Upper lobe of right lung (tissue), 1 donor: ENCODE measurements at regions not wholly inside any gene's neighbourhood (a gene's known extent, or its start where the extent isn't known, plus 50 kb on each side); places are given as distances from the start of the nearest gene placed in this dataset.

Experiments used
- ATAC-seq: fragments of 200-7000 bp; cut with Tn5 transposase; one replicate; pipeline ENCODE4 v1.9.1; 2020; ENCODE audit warnings: mild to moderate bottlenecking, moderate library complexity
- DNase-seq: peaks from one replicate; pipeline ENCODE4 v3.0.0-alpha.2; 2020
- H3K27ac ChIP-seq: fragments of 200-600 bp; one replicate; pipeline ENCODE4 v1.8.0; 2022
- H3K27me3 ChIP-seq: fragments of 200-600 bp; one replicate; pipeline ENCODE4 v1.8.0; 2022; ENCODE audit warnings: mild to moderate bottlenecking
- H3K36me3 ChIP-seq: fragments of 200-600 bp; one replicate; pipeline ENCODE4 v1.8.0; 2022
- H3K4me1 ChIP-seq: fragments of 200-600 bp; one replicate; pipeline ENCODE4 v1.8.0; 2022
- H3K4me3 ChIP-seq: fragments of 200-600 bp; one replicate; pipeline ENCODE4 v1.8.0; 2022; ENCODE audit warnings: mild to moderate bottlenecking
- H3K9me3 ChIP-seq: fragments of 200-600 bp; one replicate; pipeline ENCODE4 v1.8.0; 2022
- intact Hi-C: fragments of 100-400 bp; cut with DNase I; formaldehyde crosslinking; loops from one replicate; pipeline ENCODE4 v1.11.0; 2022
- TF ChIP-seq, protein P1 (sequence below): fragments of 200-600 bp; IDR thresholded peaks from one replicate; pipeline ENCODE4 v1.8.0; 2022; ENCODE audit warnings: antibody characterized with exemption
- donor health status: DM: no; HTN: yes; CAD: no; lungs with severe emphysema.

GRCh38 chr3:53975382-53975781 is 83.7 kb upstream of the SELENOK start:
- ATAC-seq (no peak), DNase-seq (no peak)
- TF ChIP-seq, protein P1, sequence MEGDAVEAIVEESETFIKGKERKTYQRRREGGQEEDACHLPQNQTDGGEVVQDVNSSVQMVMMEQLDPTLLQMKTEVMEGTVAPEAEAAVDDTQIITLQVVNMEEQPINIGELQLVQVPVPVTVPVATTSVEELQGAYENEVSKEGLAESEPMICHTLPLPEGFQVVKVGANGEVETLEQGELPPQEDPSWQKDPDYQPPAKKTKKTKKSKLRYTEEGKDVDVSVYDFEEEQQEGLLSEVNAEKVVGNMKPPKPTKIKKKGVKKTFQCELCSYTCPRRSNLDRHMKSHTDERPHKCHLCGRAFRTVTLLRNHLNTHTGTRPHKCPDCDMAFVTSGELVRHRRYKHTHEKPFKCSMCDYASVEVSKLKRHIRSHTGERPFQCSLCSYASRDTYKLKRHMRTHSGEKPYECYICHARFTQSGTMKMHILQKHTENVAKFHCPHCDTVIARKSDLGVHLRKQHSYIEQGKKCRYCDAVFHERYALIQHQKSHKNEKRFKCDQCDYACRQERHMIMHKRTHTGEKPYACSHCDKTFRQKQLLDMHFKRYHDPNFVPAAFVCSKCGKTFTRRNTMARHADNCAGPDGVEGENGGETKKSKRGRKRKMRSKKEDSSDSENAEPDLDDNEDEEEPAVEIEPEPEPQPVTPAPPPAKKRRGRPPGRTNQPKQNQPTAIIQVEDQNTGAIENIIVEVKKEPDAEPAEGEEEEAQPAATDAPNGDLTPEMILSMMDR: no peak
- Histone ChIP-seq H3K4me1 (no peaks in the 10 kb centered on the region), H3K27me3 (no peaks in the 10 kb centered on the region), H3K36me3 (no peaks in the 10 kb centered on the region), H3K27ac (no peak overlapping the region), H3K4me3 (no peak overlapping the region), H3K9me3 (no peaks in the 10 kb centered on the region)
- intact Hi-C loops: no loop called here

GRCh38 chr3:53974324-53974723 is 82.7 kb upstream of the SELENOK start:
- DNase-seq: no peak
- intact Hi-C loops: no loop called here
- H3K4me3 ChIP-seq: no peak overlapping the region
- ATAC-seq: no peak
- H3K27me3 ChIP-seq: no peaks in the 10 kb centered on the region
- H3K36me3 ChIP-seq: no peaks in the 10 kb centered on the region
- H3K4me1 ChIP-seq: no peaks in the 10 kb centered on the region
- no peak overlapping the region for H3K27ac ChIP-seq
- TF ChIP-seq, protein P1: no peak
- H3K9me3 ChIP-seq: no peaks in the 10 kb centered on the region

DNA sequence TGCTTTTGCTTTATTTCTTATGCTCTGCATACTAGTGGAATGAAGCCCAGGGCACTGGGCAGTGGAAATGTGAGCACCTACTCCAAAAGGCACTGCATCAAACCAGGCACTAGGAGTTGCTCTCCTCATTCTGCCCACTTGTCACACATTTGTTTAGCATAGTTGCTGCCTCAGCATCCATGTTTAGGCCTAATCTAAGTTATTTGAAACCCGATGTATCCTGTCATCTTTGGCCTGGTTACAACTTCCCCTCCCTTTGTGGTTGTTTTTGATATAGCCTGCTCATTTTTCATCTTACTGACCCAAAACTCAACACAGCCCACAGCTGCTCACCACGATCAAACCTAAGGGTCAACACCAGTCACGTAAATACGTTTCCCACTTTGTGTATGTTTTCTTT is 82.2 kb upstream of the SELENOK start:
- ATAC-seq: no peak

GRCh38 chr3:53970661-53971060 is 79.0 kb upstream of the SELENOK start:
- Histone ChIP-seq H3K9me3 (peaks cover 3% of the 10 kb centered on the region), H3K4me3 (no peak overlapping the region), H3K27ac (no peak overlapping the region), H3K27me3 (no peaks in the 10 kb centered on the region), H3K4me1 (no peaks in the 10 kb centered on the region), H3K36me3 (no peaks in the 10 kb centered on the region)
- intact Hi-C loops: no loop called here
- ATAC-seq: peak; percentile 27
- TF ChIP-seq, protein P1: no peak
- DNase-seq: no peak

More for the DNA sequence above, 82.2 kb upstream of the SELENOK start:
- DNase-seq: no peak
- Histone ChIP-seq H3K27ac (no peak overlapping the region), H3K27me3 (no peaks in the 10 kb centered on the region), H3K4me3 (no peak overlapping the region), H3K9me3 (no peaks in the 10 kb centered on the region), H3K36me3 (no peaks in the 10 kb centered on the region), H3K4me1 (no peaks in the 10 kb centered on the region)
- intact Hi-C loops: no loop called here
- TF ChIP-seq, protein P1: no peak

- no peak for DNase-seq
- no peaks in the 10 kb centered on the region for H3K27me3 ChIP-seq
- TF ChIP-seq, protein P1: no peak
Measured at GRCh38 chr3:53969086-53969485, 77.4 kb upstream of the SELENOK start.

GRCh38 chr3:53965291-53965690 is 73.6 kb upstream of the SELENOK start:
- intact Hi-C loops: no loop called here
- Histone ChIP-seq H3K36me3 (no peaks in the 10 kb centered on the region), H3K27ac (no peak overlapping the region), H3K4me1 (no peaks in the 10 kb centered on the region), H3K4me3 (no peak overlapping the region), H3K27me3 (no peaks in the 10 kb centered on the region), H3K9me3 (peaks cover 3% of the 10 kb centered on the region)
- DNase-seq (no peak), ATAC-seq (no peak)
- TF ChIP-seq, protein P1: no peak

More at GRCh38 chr3:53969086-53969485, 77.4 kb upstream of the SELENOK start:
- no peaks in the 10 kb centered on the region for H3K4me1 ChIP-seq
- H3K27ac ChIP-seq: no peak overlapping the region
- H3K9me3 ChIP-seq: peaks cover 3% of the 10 kb centered on the region
- no peak overlapping the region for H3K4me3 ChIP-seq
- no peaks in the 10 kb centered on the region for H3K36me3 ChIP-seq
- ATAC-seq: no peak
- intact Hi-C loops: no loop called here
